HCT116 (cell line): ENCODE measurements at regions not wholly inside any gene's neighbourhood (a gene's known extent, or its start where the extent isn't known, plus 50 kb on each side); places are given as distances from the start of the nearest gene placed in this dataset.

Experiments used
- CTCF ChIP-seq, 3 experiments: fragments of 200-600 bp in 1 of 3; sonication (generic) in 1 of 3; IDR thresholded peaks in 2 of 3; conservative IDR thresholded peaks in 1 of 3; 2 replicates each; pipeline ENCODE4 v1.5.1; 2012 to 2017; ENCODE audit warnings: low read depth in 2 of 3, low read length in 2 of 3, antibody characterized with exemption in 1 of 3, borderline replicate concordance in 1 of 3, control low read depth in 1 of 3, mild to moderate bottlenecking in 1 of 3, mixed read lengths in 1 of 3, mixed run types in 1 of 3, moderate library complexity in 1 of 3; ENCODE audit not compliant: insufficient read depth in 1 of 3
- YY1 ChIP-seq: IDR thresholded peaks from 2 replicates; pipeline ENCODE4 v1.6.1; 2011; ENCODE audit warnings: low read length, low read depth, moderate library complexity, mild to moderate bottlenecking; ENCODE audit not compliant: insufficient replicate concordance; ENCODE audit errors: extremely low read depth

DNA sequence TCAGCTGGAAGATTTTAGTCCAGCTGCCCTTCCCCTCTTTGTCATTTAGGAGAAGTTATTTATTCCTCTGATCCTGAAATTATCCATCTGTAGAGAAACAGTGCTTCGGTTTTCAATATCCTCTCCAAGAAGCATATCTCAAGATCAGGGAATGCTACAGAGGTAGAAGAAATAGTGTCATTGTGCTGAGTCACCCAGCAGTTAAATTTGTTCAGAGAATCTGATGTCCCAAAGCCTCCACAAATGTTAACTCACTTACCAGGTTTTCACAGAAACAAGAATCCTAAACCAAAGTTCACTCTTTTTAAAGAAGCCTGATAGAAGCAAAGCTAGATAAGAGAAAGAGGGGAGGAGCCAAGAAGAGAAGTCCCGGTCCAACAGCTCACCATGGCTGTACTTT lies 480.7 kb upstream of the GYPC start:
- TF ChIP-seq YY1 (no peak), CTCF (IDR thresholded peaks at IDR 0.05 in 2 of 3, conservative IDR thresholded peaks at IDR 0.05 in 1 of 3; ENCODE audit: borderline replicate concordance in 1 of 3, insufficient read depth in 1 of 3, low read depth in 2 of 3, low read length in 2 of 3) (no peak)
